Fibroblast of lung (primary cell): ENCODE measurements at regions not wholly inside any gene's neighbourhood (a gene's known extent, or its start where the extent isn't known, plus 50 kb on each side); places are given as distances from the start of the nearest gene placed in this dataset.

Experiments used
- CTCF ChIP-seq, 2 donors: IDR thresholded peaks in 1 of 2; conservative IDR thresholded peaks in 1 of 2; 1 replicate in 1 of 2; 2 replicates in 1 of 2; pipeline ENCODE4 v1.5.1; 2011 to 2012; ENCODE audit warnings: low read length in 2 of 2, control low read depth in 1 of 2, inconsistent platforms in 1 of 2, low read depth in 1 of 2, mild to moderate bottlenecking in 1 of 2
- EZH2 ChIP-seq: IDR thresholded peaks from 2 replicates; pipeline ENCODE4 v1.5.1; 2012; ENCODE audit warnings: low read length, control low read depth, mild to moderate bottlenecking; ENCODE audit errors: missing control alignments

- no peak for TF ChIP-seq CTCF (conservative IDR thresholded peaks at IDR 0.05 in 1 of 2, IDR thresholded peaks at IDR 0.05 in 1 of 2; ENCODE audit: low read depth in 1 of 2, low read length in 2 of 2)
- TF ChIP-seq EZH2 = no peak
Observed at GRCh38 chr4:84051639-84052038, 447.5 kb downstream of the NKX6-1 start.
